GM23338 (cell line): ENCODE measurements at regions not wholly inside any gene's neighbourhood (a gene's known extent, or its start where the extent isn't known, plus 50 kb on each side); places are given as distances from the start of the nearest gene placed in this dataset.

ENCODE experiments used
- ATAC-seq: fragments of 200-7000 bp; cut with Tn5 transposase; 3 replicates; pipeline ENCODE4 v1.9.1; 2020
- DNase-seq: peaks from one replicate; pipeline ENCODE4 v3.0.0-alpha.2; 2015; ENCODE audit warnings: low spot score
- H2AFZ ChIP-seq: fragments of 200-600 bp; sonication (generic); 2 replicates; pipeline ENCODE4 v1.8.0; 2016; ENCODE audit warnings: antibody characterized with exemption, mild to moderate bottlenecking, moderate library complexity
- H3F3A ChIP-seq: fragments of 200-600 bp; sonication (generic); replicated peaks from 2 replicates; pipeline ENCODE4 v1.8.0; 2017; ENCODE audit warnings: antibody characterized with exemption, mixed run types, low read depth
- H3K27ac ChIP-seq: fragments of 200-600 bp; sonication (generic); 2 replicates; pipeline ENCODE4 v1.6.1; 2016; ENCODE audit warnings: low read depth
- H3K27me3 ChIP-seq: fragments of 200-600 bp; sonication (generic); 2 replicates; pipeline ENCODE4 v1.8.0; 2016; ENCODE audit warnings: mild to moderate bottlenecking, mixed run types, moderate library complexity; ENCODE audit not compliant: insufficient read depth
- H3K36me3 ChIP-seq: fragments of 200-600 bp; sonication (generic); 2 replicates; pipeline ENCODE4 v1.8.0; 2016; ENCODE audit warnings: mild to moderate bottlenecking; ENCODE audit not compliant: insufficient read depth
- H3K4me1 ChIP-seq: fragments of 200-600 bp; sonication (generic); 2 replicates; pipeline ENCODE4 v1.8.0; 2016; ENCODE audit warnings: mild to moderate bottlenecking, moderate library complexity; ENCODE audit not compliant: insufficient read depth
- H3K4me2 ChIP-seq: fragments of 200-600 bp; sonication (generic); 2 replicates; pipeline ENCODE4 v1.7.1; 2017; ENCODE audit warnings: mixed run types
- H3K4me3 ChIP-seq: fragments of 200-600 bp; sonication (generic); 2 replicates; pipeline ENCODE4 v1.6.1; 2016; ENCODE audit warnings: mixed run types
- H3K79me2 ChIP-seq: fragments of 200-600 bp; sonication (generic); replicated peaks from 2 replicates; pipeline ENCODE4 v1.8.0; 2017; ENCODE audit warnings: mild to moderate bottlenecking; ENCODE audit not compliant: insufficient read depth
- H3K9me2 ChIP-seq: fragments of 200-600 bp; sonication (generic); 2 replicates; pipeline ENCODE4 v1.8.0; 2017; ENCODE audit not compliant: insufficient read depth
- H4K20me1 ChIP-seq: fragments of 200-600 bp; sonication (generic); replicated peaks from 2 replicates; pipeline ENCODE4 v1.8.0; 2017; ENCODE audit warnings: mild to moderate bottlenecking; ENCODE audit not compliant: insufficient read depth
- H3K27ac Mint-ChIP-seq: 2 replicates; pipeline ENCODE4 v1.8.0; 2020; ENCODE audit warnings: inconsistent platforms, mild to moderate bottlenecking, moderate library complexity, mixed read lengths
- H3K27me3 Mint-ChIP-seq: 3 replicates; pipeline ENCODE4 v1.8.0; 2022; ENCODE audit warnings: low read depth, mild to moderate bottlenecking, moderate library complexity, mixed read lengths, inconsistent platforms; ENCODE audit not compliant: insufficient read depth, poor library complexity
- H3K36me3 Mint-ChIP-seq: 3 replicates; pipeline ENCODE4 v1.8.0; 2021; ENCODE audit warnings: low read depth, mild to moderate bottlenecking, inconsistent platforms, moderate library complexity, mixed read lengths
- H3K4me1 Mint-ChIP-seq: 3 replicates; pipeline ENCODE4 v1.8.0; 2020; ENCODE audit warnings: mild to moderate bottlenecking, inconsistent platforms, mixed read lengths
- H3K4me3 Mint-ChIP-seq: 3 replicates; pipeline ENCODE4 v1.8.0; 2021; ENCODE audit warnings: moderate library complexity, mild to moderate bottlenecking, inconsistent platforms, mixed read lengths
- H3K9me3 Mint-ChIP-seq: 3 replicates; pipeline ENCODE4 v1.8.0; 2020; ENCODE audit warnings: moderate library complexity, mild to moderate bottlenecking, inconsistent platforms, mixed read lengths
- CREB1 ChIP-seq: fragments of 250-450 bp; sonication (Bioruptor Pico); IDR thresholded peaks from 2 replicates; pipeline ENCODE4 v1.5.0; 2020; ENCODE audit warnings: low read depth, mild to moderate bottlenecking, moderate library complexity
- ETS1 ChIP-seq: IDR thresholded peaks from 2 replicates; pipeline ENCODE4 v1.6.1; 2016; ENCODE audit warnings: antibody characterized with exemption
- NANOG ChIP-seq: IDR thresholded peaks from 2 replicates; pipeline ENCODE4 v1.6.1; 2016; ENCODE audit warnings: antibody characterized with exemption, borderline replicate concordance
- POLR2AphosphoS5 ChIP-seq: IDR thresholded peaks from 2 replicates; pipeline ENCODE4 v1.6.1; 2016; ENCODE audit warnings: antibody characterized with exemption, low read depth
- REST ChIP-seq: IDR thresholded peaks from one replicate; pipeline ENCODE4 v1.6.1; 2018; ENCODE audit warnings: antibody characterized with exemption; ENCODE audit not compliant: unreplicated experiment
- STAT1 ChIP-seq: IDR thresholded peaks from one replicate; pipeline ENCODE4 v1.6.1; 2016; ENCODE audit warnings: antibody characterized with exemption; ENCODE audit not compliant: unreplicated experiment
- ZNF114 ChIP-seq: fragments of 250-450 bp; sonication (Bioruptor Pico); IDR thresholded peaks from 2 replicates; pipeline ENCODE4 v1.5.0; 2020; ENCODE audit warnings: mild to moderate bottlenecking, moderate library complexity
- TF ChIP-seq, protein P1 (sequence below), 2 experiments: fragments of 200-600 bp in 1 of 2; sonication (generic) in 1 of 2; conservative IDR thresholded peaks; 2 replicates each; pipeline versions ENCODE4 v1.5.1 to v1.6.1; 2016 to 2017; ENCODE audit warnings: antibody characterized with exemption in 2 of 2, low read depth in 2 of 2, mild to moderate bottlenecking in 2 of 2, moderate library complexity in 1 of 2

DNA sequence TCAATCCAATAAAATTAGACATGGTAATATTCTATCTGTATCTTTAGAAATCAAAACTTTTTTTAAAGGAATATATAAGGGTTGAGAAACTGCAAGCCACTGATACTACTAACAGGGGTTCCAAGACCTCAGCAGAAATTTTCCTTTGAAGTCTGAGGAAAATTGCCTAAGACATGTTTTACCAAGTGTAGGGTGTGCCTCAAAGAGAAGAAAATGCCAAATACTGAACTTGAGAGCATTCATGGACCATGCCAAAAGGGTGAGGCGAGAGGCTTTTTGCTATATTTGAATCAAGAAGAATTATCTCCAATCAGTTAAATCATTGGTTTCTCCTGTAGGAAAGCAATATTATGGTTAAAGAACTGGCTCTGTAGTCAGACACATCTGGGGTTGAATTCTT, 207.9 kb upstream of the B3GALT2 start:
- no peak for TF ChIP-seq REST
- no peak for TF ChIP-seq ETS1
- Histone ChIP-seq H4K20me1 (no peaks in the 10 kb centered on the region), H3K36me3 (no peaks in the 10 kb centered on the region), H3K79me2 (no peaks in the 10 kb centered on the region), H3K27ac (no peak overlapping the region), H2AFZ (no peak overlapping the region), H3K4me1 (no peaks in the 10 kb centered on the region), H3K9me2 (no peaks in the 10 kb centered on the region), H3K4me3 (no peak overlapping the region), H3K27me3 (no peaks in the 10 kb centered on the region), H3F3A (no peaks in the 10 kb centered on the region), H3K4me2 (no peak overlapping the region)
- no peak overlapping the region for H3K27ac Mint-ChIP-seq
- H3K9me3 Mint-ChIP-seq, result no peaks in the 10 kb centered on the region; the same call in 2 of the 3 replicates
- H3K4me3 Mint-ChIP-seq, result no peak overlapping the region
- H3K27me3 Mint-ChIP-seq, result peaks cover 2% of the 10 kb centered on the region
- no peaks in the 10 kb centered on the region for H3K4me1 Mint-ChIP-seq
- no peaks in the 10 kb centered on the region for H3K36me3 Mint-ChIP-seq
- DNase-seq (no peak), ATAC-seq (no peak)

DNA sequence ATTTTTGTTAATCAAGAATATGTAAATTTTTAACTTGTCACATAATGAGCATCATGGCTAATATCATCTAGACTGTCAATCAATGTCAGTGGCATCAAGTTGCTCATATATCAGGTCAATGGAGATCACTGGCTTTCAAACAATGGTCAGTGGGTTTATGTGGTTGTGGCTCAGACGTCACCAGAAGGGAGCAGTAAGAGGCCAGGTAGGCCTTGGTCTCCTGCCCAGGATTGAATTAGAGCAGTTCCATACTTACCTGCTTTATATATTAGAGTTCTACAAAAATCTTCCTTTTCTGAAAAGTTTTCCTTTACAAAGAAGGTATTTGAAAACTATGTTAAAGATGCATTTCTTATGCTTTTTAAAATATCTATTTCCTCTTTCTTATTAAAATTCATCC, 206.3 kb upstream of the B3GALT2 start:
- Mint-ChIP-seq H3K4me1 (no peaks in the 10 kb centered on the region), H3K36me3 (no peaks in the 10 kb centered on the region), H3K9me3 (no peaks in the 10 kb centered on the region; the same call in 2 of the 3 replicates), H3K27ac (no peak overlapping the region), H3K27me3 (peaks cover 2% of the 10 kb centered on the region), H3K4me3 (no peak overlapping the region)
- Histone ChIP-seq H3K4me3 (no peak overlapping the region), H2AFZ (no peak overlapping the region), H3K4me2 (no peak overlapping the region), H3K4me1 (no peaks in the 10 kb centered on the region), H3K9me2 (no peaks in the 10 kb centered on the region), H3K27ac (no peak overlapping the region), H3K27me3 (no peaks in the 10 kb centered on the region), H3K79me2 (no peaks in the 10 kb centered on the region), H4K20me1 (no peaks in the 10 kb centered on the region), H3K36me3 (no peaks in the 10 kb centered on the region), H3F3A (no peaks in the 10 kb centered on the region)
- DNase-seq, result peak; percentile 29
- ATAC-seq, result peak; percentile 69
- no peak for TF ChIP-seq NANOG
- no peak for TF ChIP-seq STAT1
- no peak for TF ChIP-seq ETS1
- no peak for TF ChIP-seq ZNF114
- TF ChIP-seq, protein P1, sequence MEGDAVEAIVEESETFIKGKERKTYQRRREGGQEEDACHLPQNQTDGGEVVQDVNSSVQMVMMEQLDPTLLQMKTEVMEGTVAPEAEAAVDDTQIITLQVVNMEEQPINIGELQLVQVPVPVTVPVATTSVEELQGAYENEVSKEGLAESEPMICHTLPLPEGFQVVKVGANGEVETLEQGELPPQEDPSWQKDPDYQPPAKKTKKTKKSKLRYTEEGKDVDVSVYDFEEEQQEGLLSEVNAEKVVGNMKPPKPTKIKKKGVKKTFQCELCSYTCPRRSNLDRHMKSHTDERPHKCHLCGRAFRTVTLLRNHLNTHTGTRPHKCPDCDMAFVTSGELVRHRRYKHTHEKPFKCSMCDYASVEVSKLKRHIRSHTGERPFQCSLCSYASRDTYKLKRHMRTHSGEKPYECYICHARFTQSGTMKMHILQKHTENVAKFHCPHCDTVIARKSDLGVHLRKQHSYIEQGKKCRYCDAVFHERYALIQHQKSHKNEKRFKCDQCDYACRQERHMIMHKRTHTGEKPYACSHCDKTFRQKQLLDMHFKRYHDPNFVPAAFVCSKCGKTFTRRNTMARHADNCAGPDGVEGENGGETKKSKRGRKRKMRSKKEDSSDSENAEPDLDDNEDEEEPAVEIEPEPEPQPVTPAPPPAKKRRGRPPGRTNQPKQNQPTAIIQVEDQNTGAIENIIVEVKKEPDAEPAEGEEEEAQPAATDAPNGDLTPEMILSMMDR (conservative IDR thresholded peaks at IDR 0.05; ENCODE audit: low read depth in 2 of 2), result peak; percentile 34 to 73
- no peak for TF ChIP-seq CREB1 (CRISPR knock-in tag)
- TF ChIP-seq POLR2AphosphoS5, result no peak
